A204.1 (cell line): ENCODE measurements at regions not wholly inside any gene's neighbourhood (a gene's known extent, or its start where the extent isn't known, plus 50 kb on each side); places are given as distances from the start of the nearest gene placed in this dataset.
"Not testable (repeated sequence)": the region's sequence is repeated elsewhere in the genome, so short reads cannot be mapped to it uniquely, and the experiment has no call there.

ENCODE experiments used
- FAIRE-seq: peaks from 2 replicates; lab custom pipeline; 2012; peaks lifted over from hg19 to GRCh38; lab: Jason Lieb, UNC

- FAIRE-seq = not testable (repeated sequence)
Measured at GRCh38 chr1:148386031-148386398, 97.1 kb downstream of the PPIAL4G start.

GRCh38 chr1:148385371-148386030 is 97.6 kb downstream of the PPIAL4G start:
- FAIRE-seq = no peak

- FAIRE-seq = no peak
Measured at GRCh38 chr1:148383966-148384365, 99.1 kb downstream of the PPIAL4G start.

- FAIRE-seq = no peak
Measured at GRCh38 chr1:148379697-148380096, 103.4 kb downstream of the PPIAL4G start.

GRCh38 chr1:148379170-148379500 is 104.0 kb downstream of the PPIAL4G start:
- FAIRE-seq = no peak

GRCh38 chr1:148377992-148378391 is 105.1 kb downstream of the PPIAL4G start:
- FAIRE-seq = not testable (repeated sequence)

GRCh38 chr1:148377045-148377444 is 106.1 kb downstream of the PPIAL4G start:
- FAIRE-seq = not testable (repeated sequence)

- FAIRE-seq = no peak
Measured at GRCh38 chr1:148374101-148374500, 109.0 kb downstream of the PPIAL4G start.

GRCh38 chr1:148373192-148373925 is 109.7 kb downstream of the PPIAL4G start:
- no peak for FAIRE-seq

- FAIRE-seq = no peak
Measured at GRCh38 chr1:148372731-148373130, 110.4 kb downstream of the PPIAL4G start.

GRCh38 chr1:148372051-148372726 is 110.9 kb downstream of the PPIAL4G start:
- not testable (repeated sequence) for FAIRE-seq

GRCh38 chr1:148371551-148371994 is 111.5 kb downstream of the PPIAL4G start:
- FAIRE-seq = not testable (repeated sequence)

GRCh38 chr1:148370661-148371060 is 112.4 kb downstream of the PPIAL4G start:
- FAIRE-seq = not testable (repeated sequence)

- FAIRE-seq = no peak
Measured at GRCh38 chr1:148367596-148367995, 115.5 kb downstream of the PPIAL4G start.

GRCh38 chr1:148366136-148366753 is 116.9 kb downstream of the PPIAL4G start:
- FAIRE-seq = not testable (repeated sequence)

- not testable (repeated sequence) for FAIRE-seq
Measured at GRCh38 chr1:148365151-148365550, 118.0 kb downstream of the PPIAL4G start.

GRCh38 chr1:148363979-148364378 is 119.1 kb downstream of the PPIAL4G start:
- not testable (repeated sequence) for FAIRE-seq

GRCh38 chr1:148363439-148363810 is 119.7 kb downstream of the PPIAL4G start:
- FAIRE-seq = no peak

GRCh38 chr1:148362626-148363438 is 120.3 kb downstream of the PPIAL4G start:
- no peak for FAIRE-seq

GRCh38 chr1:148362216-148362611 is 120.9 kb downstream of the PPIAL4G start:
- FAIRE-seq = no peak

GRCh38 chr1:148361427-148362215 is 121.5 kb downstream of the PPIAL4G start:
- not testable (repeated sequence) for FAIRE-seq
